ENCODE measurements at regions not wholly inside any gene's neighbourhood (a gene's known extent, or its start where the extent isn't known, plus 50 kb on each side); places are given as distances from the start of the nearest gene placed in this dataset.

DNA sequence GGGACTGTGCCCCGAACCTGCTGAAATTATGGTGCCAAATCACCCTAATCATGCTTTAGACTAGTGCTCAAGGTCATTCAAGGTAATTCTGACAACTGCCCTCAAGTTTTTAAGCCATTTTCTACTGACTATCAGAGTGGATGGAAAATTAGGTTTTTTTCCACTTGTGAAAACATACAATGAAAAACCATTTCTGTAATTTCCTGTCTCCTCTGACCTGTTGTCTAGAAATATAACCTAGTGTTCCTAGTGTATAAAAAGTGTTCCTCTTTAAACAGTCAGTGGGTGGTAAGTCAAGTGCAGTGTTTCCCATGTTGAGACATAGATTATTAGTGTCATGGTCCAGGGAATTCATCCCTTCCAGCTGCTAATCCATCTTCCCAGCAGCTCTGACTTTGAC lies 232.8 kb upstream of the UMPS start:
- intact Hi-C loops (cut with micrococcal nuclease) = loop anchor here (10.0 kb wide), 1 partner anchor 187 kb away; no protein-coding TSS in a partner anchor
- POLR2A ChIA-PET = no interaction called here
- no peaks in the 10 kb centered on the region for H3K36me3 Mint-ChIP-seq (ENCODE audit: insufficient read depth, unreplicated experiment)
- BruUV-seq (replicated peaks) = no TSS peak
- TF ChIP-seq, protein P1, sequence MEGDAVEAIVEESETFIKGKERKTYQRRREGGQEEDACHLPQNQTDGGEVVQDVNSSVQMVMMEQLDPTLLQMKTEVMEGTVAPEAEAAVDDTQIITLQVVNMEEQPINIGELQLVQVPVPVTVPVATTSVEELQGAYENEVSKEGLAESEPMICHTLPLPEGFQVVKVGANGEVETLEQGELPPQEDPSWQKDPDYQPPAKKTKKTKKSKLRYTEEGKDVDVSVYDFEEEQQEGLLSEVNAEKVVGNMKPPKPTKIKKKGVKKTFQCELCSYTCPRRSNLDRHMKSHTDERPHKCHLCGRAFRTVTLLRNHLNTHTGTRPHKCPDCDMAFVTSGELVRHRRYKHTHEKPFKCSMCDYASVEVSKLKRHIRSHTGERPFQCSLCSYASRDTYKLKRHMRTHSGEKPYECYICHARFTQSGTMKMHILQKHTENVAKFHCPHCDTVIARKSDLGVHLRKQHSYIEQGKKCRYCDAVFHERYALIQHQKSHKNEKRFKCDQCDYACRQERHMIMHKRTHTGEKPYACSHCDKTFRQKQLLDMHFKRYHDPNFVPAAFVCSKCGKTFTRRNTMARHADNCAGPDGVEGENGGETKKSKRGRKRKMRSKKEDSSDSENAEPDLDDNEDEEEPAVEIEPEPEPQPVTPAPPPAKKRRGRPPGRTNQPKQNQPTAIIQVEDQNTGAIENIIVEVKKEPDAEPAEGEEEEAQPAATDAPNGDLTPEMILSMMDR (IDR thresholded peaks at IDR 0.05; ENCODE audit: unreplicated experiment) = no peak
- CTCF ChIA-PET = interaction anchor here (1.0 to 1.4 kb wide), 2 partner anchors 68 to 146 kb away, joined by 3 read pairs; no protein-coding TSS in a partner anchor
- no peak overlapping the region for H3K27ac Mint-ChIP-seq (ENCODE audit: low read depth, unreplicated experiment)
- H3K27me3 Mint-ChIP-seq (ENCODE audit: insufficient read depth, unreplicated experiment) = peaks cover 62% of the 10 kb centered on the region
- no peak for DNase-seq (ENCODE audit: unreplicated experiment)
- H3K4me3 Mint-ChIP-seq (ENCODE audit: unreplicated experiment) = no peak overlapping the region
- no peaks in the 10 kb centered on the region for H3K9me3 Mint-ChIP-seq (ENCODE audit: unreplicated experiment)
- H3K4me1 Mint-ChIP-seq (ENCODE audit: insufficient read depth, unreplicated experiment) = peaks cover 5% of the 10 kb centered on the region

GRCh38 chr3:124498891-124499290 lies 231.4 kb upstream of the UMPS start:
- intact Hi-C loops (cut with micrococcal nuclease) = loop anchor here (10.0 kb wide), 1 partner anchor 186 kb away; no protein-coding TSS in a partner anchor
- POLR2A ChIA-PET = no interaction called here
- Mint-ChIP-seq H3K36me3 (ENCODE audit: insufficient read depth, unreplicated experiment) (no peaks in the 10 kb centered on the region), H3K4me1 (ENCODE audit: insufficient read depth, unreplicated experiment) (no peaks in the 10 kb centered on the region), H3K27me3 (ENCODE audit: insufficient read depth, unreplicated experiment) (peaks cover 65% of the 10 kb centered on the region), H3K4me3 (ENCODE audit: unreplicated experiment) (no peak overlapping the region), H3K27ac (ENCODE audit: low read depth, unreplicated experiment) (no peak overlapping the region), H3K9me3 (ENCODE audit: unreplicated experiment) (no peaks in the 10 kb centered on the region)
- CTCF ChIA-PET = interaction anchor here (0.6 to 1.4 kb wide), 2 partner anchors 147 to 493 kb away, joined by 3 read pairs; no protein-coding TSS in a partner anchor
- BruUV-seq (replicated peaks) = no TSS peak
- TF ChIP-seq, protein P1 (IDR thresholded peaks at IDR 0.05; ENCODE audit: unreplicated experiment) = no peak
- no peak for DNase-seq (ENCODE audit: unreplicated experiment)

DNA sequence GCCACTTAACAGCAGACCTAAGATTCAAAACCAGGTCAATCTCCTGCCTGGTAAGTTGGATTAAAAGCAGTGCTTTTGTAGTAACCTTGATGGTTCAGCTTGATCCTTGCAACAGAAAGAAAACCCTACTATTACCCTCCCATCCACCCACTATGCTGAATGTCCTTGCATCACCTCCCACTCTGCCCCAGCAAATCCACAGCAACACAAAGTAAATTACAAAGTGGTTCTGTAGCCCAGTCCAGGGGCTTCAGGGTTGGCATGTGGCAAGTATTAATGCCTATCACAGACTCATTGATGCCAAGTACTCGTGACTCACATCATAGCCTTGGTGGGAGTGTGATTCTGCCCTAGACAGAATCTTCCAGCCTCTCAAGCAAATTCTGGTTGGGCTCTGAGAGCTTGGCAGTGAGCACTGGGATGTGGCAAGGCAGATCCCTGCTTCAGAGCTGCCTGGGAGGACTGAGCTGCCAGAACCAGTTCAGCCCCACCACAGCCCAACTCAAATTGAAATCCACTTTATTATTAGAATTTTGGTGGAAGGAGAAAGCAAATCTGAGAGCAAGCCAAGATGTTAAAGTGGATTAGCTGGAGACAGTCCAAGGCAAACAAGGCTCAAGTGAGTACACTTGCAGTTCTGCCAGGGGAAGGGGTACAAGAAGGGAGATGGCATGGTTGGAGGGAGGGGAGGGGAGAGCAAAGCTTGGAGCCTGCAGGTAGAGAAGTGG lies 225.8 kb upstream of the UMPS start:
- no peak overlapping the region for H3K27ac Mint-ChIP-seq (ENCODE audit: low read depth, unreplicated experiment)
- H3K4me3 Mint-ChIP-seq (ENCODE audit: unreplicated experiment) = no peak overlapping the region
- intact Hi-C loops (cut with micrococcal nuclease) = no loop called here
- peak; percentile 48 for DNase-seq (ENCODE audit: unreplicated experiment)
- ChIA-PET CTCF (interaction anchor here (0.7 to 6.5 kb wide), 8 partner anchors 16 to 447 kb away, joined by 3 to 51 read pairs (median 3); no protein-coding TSS in a partner anchor), POLR2A (interaction anchor here (1.2 to 1.3 kb wide), 2 partner anchors 13 to 15 kb away, joined by 3 to 5 read pairs; no protein-coding TSS in a partner anchor)
- peaks cover 32% of the 10 kb centered on the region for H3K27me3 Mint-ChIP-seq (ENCODE audit: insufficient read depth, unreplicated experiment)
- no peaks in the 10 kb centered on the region for H3K36me3 Mint-ChIP-seq (ENCODE audit: insufficient read depth, unreplicated experiment)
- TF ChIP-seq, protein P1 (IDR thresholded peaks at IDR 0.05; ENCODE audit: unreplicated experiment) = no peak
- H3K4me1 Mint-ChIP-seq (ENCODE audit: insufficient read depth, unreplicated experiment) = peaks cover 4% of the 10 kb centered on the region
- BruUV-seq (replicated peaks) = no TSS peak
- H3K9me3 Mint-ChIP-seq (ENCODE audit: unreplicated experiment) = no peaks in the 10 kb centered on the region

DNA sequence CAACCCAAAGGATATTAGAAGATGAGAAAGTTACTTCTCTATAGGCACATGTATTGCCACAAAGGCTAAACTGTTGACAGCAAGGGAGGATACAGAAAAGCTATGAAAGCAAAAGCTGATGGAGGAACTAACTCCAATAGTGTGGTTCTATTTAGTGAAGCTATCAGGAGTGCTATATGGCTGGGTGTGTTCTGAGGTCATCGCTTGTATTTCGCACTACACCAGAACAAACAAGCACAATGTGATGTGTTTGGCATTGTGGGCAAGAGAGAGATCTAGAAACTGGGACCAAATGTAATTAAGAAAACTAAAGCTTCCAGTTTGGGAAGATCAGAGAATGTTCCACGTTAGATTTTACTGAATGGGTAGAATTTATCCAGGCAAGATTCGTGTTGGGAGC lies 220.4 kb upstream of the UMPS start:
- BruUV-seq (replicated peaks) = no TSS peak
- no peaks in the 10 kb centered on the region for H3K36me3 Mint-ChIP-seq (ENCODE audit: insufficient read depth, unreplicated experiment)
- POLR2A ChIA-PET = no interaction called here
- intact Hi-C loops (cut with micrococcal nuclease) = no loop called here
- H3K9me3 Mint-ChIP-seq (ENCODE audit: unreplicated experiment) = no peaks in the 10 kb centered on the region
- no peaks in the 10 kb centered on the region for H3K27me3 Mint-ChIP-seq (ENCODE audit: insufficient read depth, unreplicated experiment)
- no peak overlapping the region for H3K27ac Mint-ChIP-seq (ENCODE audit: low read depth, unreplicated experiment)
- TF ChIP-seq, protein P1 (IDR thresholded peaks at IDR 0.05; ENCODE audit: unreplicated experiment) = no peak
- no peak overlapping the region for H3K4me3 Mint-ChIP-seq (ENCODE audit: unreplicated experiment)
- H3K4me1 Mint-ChIP-seq (ENCODE audit: insufficient read depth, unreplicated experiment) = peaks cover 13% of the 10 kb centered on the region
- CTCF ChIA-PET = interaction anchor here (0.6 to 1.7 kb wide), 2 partner anchors 9 to 42 kb away, joined by 3 to 5 read pairs; no protein-coding TSS in a partner anchor
- no peak for DNase-seq (ENCODE audit: unreplicated experiment)

Data from MCF 10A (cell line).